ENCODE measurements at regions not wholly inside any gene's neighbourhood (a gene's known extent, or its start where the extent isn't known, plus 50 kb on each side); places are given as distances from the start of the nearest gene placed in this dataset.
A peak's percentile ranks its signal among the peaks of the same experiment; 100 is the strongest.

- no peak for TF ChIP-seq POLR2A (IDR thresholded peaks at IDR 0.05; ENCODE audit: low read depth, low read length)
- TF ChIP-seq POLR2AphosphoS5 (IDR thresholded peaks at IDR 0.05; ENCODE audit: low read depth, low read length) = no peak
- no peak for TF ChIP-seq TAF1 (IDR thresholded peaks at IDR 0.05; ENCODE audit: borderline replicate concordance, low read depth, low read length)
- DNase-seq (ENCODE audit: insufficient read length) = no peak
- peak; percentile 57 for FAIRE-seq
Observed at GRCh38 chr7:13159467-13160184, 472.2 kb downstream of the ARL4A start.

DNA sequence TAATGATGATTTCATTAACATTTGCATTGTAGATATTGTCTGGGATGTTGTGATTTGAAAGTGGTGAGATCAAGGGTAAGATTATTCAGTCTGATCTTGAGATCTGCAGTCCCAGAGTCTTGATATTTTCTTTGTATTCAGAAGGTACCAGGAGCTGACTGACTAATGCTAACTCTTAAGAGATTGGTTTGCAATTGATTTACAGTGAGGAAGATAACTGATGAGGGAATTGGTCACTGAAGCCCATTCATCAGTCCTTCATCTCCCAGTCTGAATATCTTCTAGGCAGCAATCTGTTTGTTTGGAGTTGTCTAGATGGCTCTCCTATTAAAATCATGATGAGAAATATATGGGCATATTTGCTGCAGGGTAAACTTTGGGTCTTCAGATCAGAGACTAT lies 473.7 kb downstream of the ARL4A start:
- no peak for TF ChIP-seq POLR2A (IDR thresholded peaks at IDR 0.05; ENCODE audit: low read depth, low read length)
- TF ChIP-seq POLR2AphosphoS5 (IDR thresholded peaks at IDR 0.05; ENCODE audit: low read depth, low read length) = no peak
- DNase-seq (ENCODE audit: insufficient read length) (no peak), FAIRE-seq (no peak)

GRCh38 chr7:13165854-13166253 lies 478.4 kb downstream of the ARL4A start:
- TF ChIP-seq TAF1 (IDR thresholded peaks at IDR 0.05; ENCODE audit: borderline replicate concordance, low read depth, low read length) (no peak), POLR2A (IDR thresholded peaks at IDR 0.05; ENCODE audit: low read depth, low read length) (no peak), POLR2AphosphoS5 (IDR thresholded peaks at IDR 0.05; ENCODE audit: low read depth, low read length) (no peak)
- DNase-seq (ENCODE audit: insufficient read length) (no peak), FAIRE-seq (no peak)

DNA sequence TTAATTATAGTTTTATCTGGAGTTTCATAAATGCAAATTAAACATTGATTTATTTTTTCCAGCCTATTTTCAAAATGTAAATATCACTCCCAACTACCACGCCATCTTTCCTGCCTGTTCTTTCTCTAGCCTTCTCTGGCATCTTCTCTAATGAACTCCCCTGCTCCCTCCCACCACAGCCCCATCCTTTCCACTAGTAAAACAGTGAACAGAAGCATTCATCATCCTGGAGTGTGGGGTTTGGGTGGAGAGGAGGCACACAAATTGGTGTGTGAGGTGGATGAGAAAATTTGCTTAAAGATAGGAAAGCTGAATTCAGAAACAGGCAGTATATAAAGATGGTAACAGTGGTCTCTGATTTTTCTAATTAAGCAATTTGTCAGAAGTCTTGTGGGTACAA lies 479.4 kb downstream of the ARL4A start:
- TF ChIP-seq POLR2A (IDR thresholded peaks at IDR 0.05; ENCODE audit: low read depth, low read length) (no peak), TAF1 (IDR thresholded peaks at IDR 0.05; ENCODE audit: borderline replicate concordance, low read depth, low read length) (no peak), POLR2AphosphoS5 (IDR thresholded peaks at IDR 0.05; ENCODE audit: low read depth, low read length) (no peak)
- FAIRE-seq (no peak), DNase-seq (ENCODE audit: insufficient read length) (no peak)

DNA sequence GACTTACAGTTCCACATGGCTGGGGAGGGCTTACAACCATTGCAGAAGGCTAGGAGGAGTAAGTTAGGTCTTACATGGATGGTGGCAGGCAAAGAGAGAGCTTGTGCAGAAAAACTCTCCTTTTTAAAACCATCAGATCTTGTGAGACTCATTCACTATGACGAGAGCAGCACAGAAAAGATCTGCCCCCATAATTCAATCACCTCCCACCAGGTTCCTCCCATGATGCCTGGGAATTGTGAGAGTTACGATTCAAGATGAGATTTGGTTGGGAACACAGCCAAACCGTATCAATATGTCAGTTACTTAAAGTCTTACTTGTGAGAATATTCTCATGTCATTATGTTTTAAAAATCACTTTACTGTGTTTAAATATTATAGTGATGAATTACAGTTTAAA lies 481.9 kb downstream of the ARL4A start:
- FAIRE-seq = no peak
- TF ChIP-seq POLR2A (IDR thresholded peaks at IDR 0.05; ENCODE audit: low read depth, low read length) = no peak
- TF ChIP-seq TAF1 (IDR thresholded peaks at IDR 0.05; ENCODE audit: borderline replicate concordance, low read depth, low read length) = no peak
- TF ChIP-seq POLR2AphosphoS5 (IDR thresholded peaks at IDR 0.05; ENCODE audit: low read depth, low read length) = no peak
- no peak for DNase-seq (ENCODE audit: insufficient read length)

DNA sequence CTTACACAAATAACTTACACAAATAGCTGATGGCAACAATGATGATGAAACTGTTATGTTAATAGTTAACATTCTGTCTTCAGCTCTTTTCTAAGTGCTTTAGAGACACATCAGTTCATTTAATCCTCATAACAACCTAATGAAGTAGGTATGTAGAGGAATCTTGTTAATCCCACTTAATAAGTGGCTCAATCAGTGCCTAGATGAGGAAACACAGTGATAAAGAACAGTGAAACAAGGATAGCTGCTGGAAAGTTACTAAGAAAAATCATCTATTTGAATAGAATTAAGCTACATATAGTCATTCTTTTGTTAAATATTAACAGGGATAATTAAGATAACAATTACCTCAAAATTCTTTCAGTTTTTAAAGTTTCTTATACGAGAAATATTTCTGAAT lies 487.6 kb downstream of the ARL4A start:
- FAIRE-seq (no peak), DNase-seq (ENCODE audit: insufficient read length) (no peak)
- TF ChIP-seq POLR2AphosphoS5 (IDR thresholded peaks at IDR 0.05; ENCODE audit: low read depth, low read length) (no peak), POLR2A (IDR thresholded peaks at IDR 0.05; ENCODE audit: low read depth, low read length) (no peak), TAF1 (IDR thresholded peaks at IDR 0.05; ENCODE audit: borderline replicate concordance, low read depth, low read length) (no peak)

DNA sequence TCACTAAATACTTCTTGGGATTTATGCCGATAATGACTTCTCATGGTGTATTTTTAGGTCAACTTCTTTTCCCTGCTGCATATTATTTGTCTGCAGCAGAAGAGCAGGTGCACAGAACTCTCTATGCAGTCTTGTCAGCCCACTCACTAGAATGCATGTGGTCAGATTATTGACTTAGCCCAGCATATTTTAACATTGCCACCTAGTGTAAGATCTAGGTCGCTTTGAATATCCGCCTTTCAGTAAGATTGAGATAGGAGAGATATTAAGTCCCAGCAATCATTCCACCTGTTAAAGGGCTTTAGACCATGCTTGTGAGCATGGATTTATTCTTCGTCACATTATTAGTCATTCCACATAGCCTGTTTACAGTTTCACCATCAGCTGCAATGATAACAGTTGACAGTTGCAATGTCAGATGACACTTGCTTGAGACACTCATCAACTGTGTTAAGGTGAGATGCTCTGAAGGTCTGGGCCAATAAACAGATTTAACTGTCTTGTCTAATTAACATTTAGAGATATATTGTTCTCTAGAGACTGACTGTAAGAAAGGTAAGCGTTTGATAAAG lies 491.7 kb downstream of the ARL4A start:
- no peak for FAIRE-seq
- TF ChIP-seq TAF1 (IDR thresholded peaks at IDR 0.05; ENCODE audit: borderline replicate concordance, low read depth, low read length) = no peak
- TF ChIP-seq POLR2A (IDR thresholded peaks at IDR 0.05; ENCODE audit: low read depth, low read length) = no peak
- TF ChIP-seq POLR2AphosphoS5 (IDR thresholded peaks at IDR 0.05; ENCODE audit: low read depth, low read length) = no peak
- DNase-seq (ENCODE audit: insufficient read length) = no peak

- FAIRE-seq (no peak), DNase-seq (ENCODE audit: insufficient read length) (no peak)
- TF ChIP-seq TAF1 (IDR thresholded peaks at IDR 0.05; ENCODE audit: borderline replicate concordance, low read depth, low read length) = no peak
Observed at GRCh38 chr7:13179775-13180523, 492.5 kb downstream of the ARL4A start.

GRCh38 chr7:13181216-13181615 lies 493.8 kb downstream of the ARL4A start:
- no peak for TF ChIP-seq POLR2AphosphoS5 (IDR thresholded peaks at IDR 0.05; ENCODE audit: low read depth, low read length)
- DNase-seq (ENCODE audit: insufficient read length) (no peak), FAIRE-seq (no peak)

DNA sequence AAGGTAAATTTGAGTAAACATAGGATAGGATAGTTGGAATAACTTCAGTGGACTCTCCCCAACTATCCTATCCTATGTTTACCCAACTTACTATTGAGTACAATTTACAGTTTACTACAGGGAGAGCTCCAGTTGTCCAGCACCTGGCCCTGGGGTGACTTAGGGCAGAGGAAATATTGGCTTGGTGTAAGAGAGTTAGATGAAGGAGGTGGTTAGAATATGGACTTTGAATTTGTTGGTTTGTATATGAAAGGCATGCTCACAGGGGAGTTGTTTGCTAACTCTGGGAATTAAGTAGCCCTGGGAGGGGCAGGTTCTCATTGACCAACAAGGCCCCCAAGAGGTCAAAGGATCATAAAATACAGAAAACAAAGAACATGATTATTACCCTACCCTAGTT lies 497.7 kb downstream of the ARL4A start:
- no peak for TF ChIP-seq TAF1 (IDR thresholded peaks at IDR 0.05; ENCODE audit: borderline replicate concordance, low read depth, low read length)
- TF ChIP-seq POLR2A (IDR thresholded peaks at IDR 0.05; ENCODE audit: low read depth, low read length) = no peak
- no peak for TF ChIP-seq POLR2AphosphoS5 (IDR thresholded peaks at IDR 0.05; ENCODE audit: low read depth, low read length)
- DNase-seq (ENCODE audit: insufficient read length) = no peak
- FAIRE-seq = no peak

DNA sequence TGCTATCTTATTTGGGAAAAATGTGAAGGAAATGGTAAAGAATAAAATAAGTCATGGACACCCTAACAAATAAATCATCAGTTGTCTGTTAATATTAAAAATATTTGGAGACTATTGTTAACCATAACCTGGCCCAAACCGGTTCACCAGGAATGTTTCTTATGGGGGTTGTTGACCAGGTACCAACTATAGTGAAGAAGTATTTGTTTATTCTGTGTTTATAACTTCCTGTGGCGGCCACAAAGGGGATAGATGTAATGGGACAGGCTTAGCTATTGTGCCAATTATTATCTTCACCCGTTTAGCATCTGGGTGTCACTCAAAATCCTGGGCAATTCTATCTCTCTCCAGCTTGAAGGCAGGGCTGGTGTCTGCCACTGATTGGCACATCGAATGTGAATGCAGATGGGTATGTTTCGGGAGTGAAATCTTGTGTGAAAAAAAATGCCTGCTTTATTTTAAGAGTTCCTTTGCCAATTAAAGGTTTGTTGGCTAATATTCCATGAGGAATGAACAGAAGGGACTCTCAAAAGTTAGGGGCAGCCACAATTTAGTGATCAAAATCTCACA lies 500.9 kb downstream of the ARL4A start:
- FAIRE-seq (no peak), DNase-seq (ENCODE audit: insufficient read length) (no peak)
- no peak for TF ChIP-seq TAF1 (IDR thresholded peaks at IDR 0.05; ENCODE audit: borderline replicate concordance, low read depth, low read length)
- TF ChIP-seq POLR2A (IDR thresholded peaks at IDR 0.05; ENCODE audit: low read depth, low read length) = no peak
- TF ChIP-seq POLR2AphosphoS5 (IDR thresholded peaks at IDR 0.05; ENCODE audit: low read depth, low read length) = no peak

DNA sequence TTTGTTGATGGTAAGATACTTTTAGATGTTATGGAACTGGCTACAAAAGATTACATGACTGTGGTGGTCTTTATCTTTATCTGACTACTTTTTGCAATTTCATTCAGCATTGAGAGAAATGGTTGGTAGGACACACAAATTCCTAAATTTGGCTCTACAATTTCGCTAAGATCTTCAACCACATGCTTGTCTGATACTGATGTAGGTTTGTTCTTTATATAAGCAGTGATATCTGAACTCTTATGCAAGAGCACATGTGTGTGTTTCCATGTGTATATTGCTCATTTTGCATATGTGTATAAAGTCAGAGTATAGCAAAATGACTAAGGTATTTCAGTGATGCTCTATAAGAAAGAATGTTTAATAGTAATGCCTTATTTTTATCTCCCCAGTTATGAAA lies 501.5 kb downstream of the ARL4A start:
- no peak for DNase-seq (ENCODE audit: insufficient read length)
- FAIRE-seq = no peak
- no peak for TF ChIP-seq POLR2AphosphoS5 (IDR thresholded peaks at IDR 0.05; ENCODE audit: low read depth, low read length)
- TF ChIP-seq POLR2A (IDR thresholded peaks at IDR 0.05; ENCODE audit: low read depth, low read length) = no peak
- TF ChIP-seq TAF1 (IDR thresholded peaks at IDR 0.05; ENCODE audit: borderline replicate concordance, low read depth, low read length) = no peak

Measured in GM12892 (cell line).